HG03521 (cell line): ENCODE measurements at regions not wholly inside any gene's neighbourhood (a gene's known extent, or its start where the extent isn't known, plus 50 kb on each side); places are given as distances from the start of the nearest gene placed in this dataset.
"Not testable (repeated sequence)": the region's sequence is repeated elsewhere in the genome, so short reads cannot be mapped to it uniquely, and the experiment has no call there.

Experiments
- ATAC-seq: cut with Tn5 transposase; IDR thresholded peaks from one replicate; pipeline ENCODE4 v1.9.1; 2021; ENCODE audit warnings: mild to moderate bottlenecking, moderate library complexity; ENCODE audit not compliant: unreplicated experiment

DNA sequence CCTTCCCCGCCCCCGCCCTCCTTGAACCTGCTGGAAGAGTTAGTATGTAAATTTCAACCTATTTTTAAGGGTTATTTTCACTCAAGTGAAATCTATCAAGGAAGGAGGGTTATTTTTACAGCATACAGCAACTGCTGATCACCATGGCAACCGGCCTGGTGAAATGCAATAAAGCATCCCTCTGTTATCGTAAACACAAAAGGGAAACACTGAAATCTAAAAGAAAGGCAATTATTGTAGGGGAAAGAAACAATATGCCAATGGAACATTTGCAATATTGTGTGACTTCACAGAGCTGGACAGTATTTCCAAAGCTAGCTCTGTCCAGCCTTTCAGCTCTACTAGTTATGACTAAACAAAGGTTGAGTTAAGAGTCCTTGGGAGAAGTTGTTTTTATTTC is 588.3 kb upstream of the PBX1 start:
- ATAC-seq = no peak

GRCh38 chr1:163973586-163973985 is 585.4 kb upstream of the PBX1 start:
- no peak for ATAC-seq

DNA sequence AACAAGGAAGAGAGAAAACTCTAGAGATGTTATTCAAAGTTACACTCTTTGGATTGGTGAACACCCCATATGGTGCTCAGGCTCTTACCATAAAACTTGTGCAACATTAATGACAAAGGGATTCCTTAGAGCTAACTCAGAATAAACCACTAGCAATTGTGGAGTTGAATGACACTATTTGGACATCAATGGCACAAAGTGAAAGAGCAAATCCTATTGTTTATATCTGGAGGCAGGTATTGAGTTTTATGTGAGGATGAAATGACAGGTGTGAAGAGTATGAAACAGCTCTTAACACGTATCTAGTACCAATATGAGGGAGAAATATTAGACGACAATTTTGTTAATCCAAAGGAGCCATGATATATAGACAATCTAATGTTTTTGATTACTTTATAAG is 584.9 kb upstream of the PBX1 start:
- ATAC-seq = no peak

- no peak for ATAC-seq
Observed at GRCh38 chr1:163980394-163980793, 578.6 kb upstream of the PBX1 start.

DNA sequence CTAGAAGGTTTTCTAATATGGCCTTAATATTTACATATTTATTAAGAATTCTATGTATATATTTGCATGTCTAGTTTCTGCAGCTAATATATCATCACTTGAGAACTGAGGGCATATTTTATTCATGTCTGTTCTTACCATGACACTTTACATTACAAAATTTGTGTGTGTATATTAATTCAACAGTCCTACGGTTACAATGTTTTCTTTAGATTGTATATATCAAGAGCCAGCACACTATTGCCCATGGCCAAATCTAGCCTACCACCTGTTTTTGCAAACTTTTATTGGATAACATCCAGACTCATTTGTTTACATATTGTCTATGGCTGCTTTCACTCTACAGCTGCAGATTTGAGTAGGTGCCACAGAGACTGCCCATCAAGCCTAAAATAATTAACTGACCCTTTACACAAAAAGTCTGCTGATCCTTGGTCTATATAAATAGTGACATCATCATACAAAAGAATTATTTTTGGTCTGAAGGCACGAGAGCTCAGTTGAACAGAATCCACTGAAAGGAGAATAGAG is 577.4 kb upstream of the PBX1 start:
- ATAC-seq = no peak

DNA sequence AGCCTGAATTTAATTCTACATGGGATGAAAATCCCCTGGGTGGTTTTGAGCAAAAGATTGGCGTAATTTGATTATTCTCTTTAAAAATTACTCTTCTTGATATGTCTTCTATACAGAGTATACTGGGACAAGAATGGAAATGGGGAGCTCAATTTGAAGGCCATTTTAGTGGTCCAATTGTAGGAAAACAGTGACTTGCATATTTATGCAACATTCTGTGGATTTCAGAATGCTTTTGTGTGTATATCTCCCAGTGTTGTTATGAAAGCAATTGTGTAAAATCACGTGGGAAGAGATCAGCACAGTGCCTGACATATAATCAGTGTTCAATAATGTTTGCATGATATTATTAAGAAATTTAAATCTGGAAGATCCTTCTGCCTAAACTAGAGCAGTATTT is 575.9 kb upstream of the PBX1 start:
- no peak for ATAC-seq

GRCh38 chr1:163985700-163986099 is 573.3 kb upstream of the PBX1 start:
- ATAC-seq = no peak

- no peak for ATAC-seq
Observed at GRCh38 chr1:163999131-163999530, 559.9 kb upstream of the PBX1 start.

DNA sequence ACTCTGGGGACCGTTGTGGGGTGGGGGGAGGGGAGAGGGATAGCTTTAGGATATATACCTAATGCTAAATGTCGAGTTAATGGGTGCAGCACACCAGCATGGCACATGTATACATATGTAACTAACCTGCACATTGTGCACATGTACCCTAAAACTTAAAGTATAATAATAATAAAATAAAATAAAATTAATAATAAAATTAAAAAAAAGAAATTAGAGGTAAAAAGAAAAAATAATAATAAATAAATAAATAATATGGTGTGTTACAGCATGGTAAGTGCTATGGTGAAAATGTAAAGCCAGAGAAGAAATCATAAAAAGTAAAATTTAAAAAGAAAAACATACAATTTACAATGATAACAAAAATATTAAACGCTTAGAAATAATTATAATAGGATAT is 552.8 kb upstream of the PBX1 start:
- not testable (repeated sequence) for ATAC-seq

GRCh38 chr1:164006621-164007020 is 552.4 kb upstream of the PBX1 start:
- ATAC-seq = no peak

GRCh38 chr1:164017239-164017638 is 541.7 kb upstream of the PBX1 start:
- ATAC-seq = no peak

- no peak for ATAC-seq
Observed at GRCh38 chr1:164020391-164020790, 538.6 kb upstream of the PBX1 start.

- ATAC-seq = no peak
Observed at GRCh38 chr1:164021813-164022212, 537.2 kb upstream of the PBX1 start.

DNA sequence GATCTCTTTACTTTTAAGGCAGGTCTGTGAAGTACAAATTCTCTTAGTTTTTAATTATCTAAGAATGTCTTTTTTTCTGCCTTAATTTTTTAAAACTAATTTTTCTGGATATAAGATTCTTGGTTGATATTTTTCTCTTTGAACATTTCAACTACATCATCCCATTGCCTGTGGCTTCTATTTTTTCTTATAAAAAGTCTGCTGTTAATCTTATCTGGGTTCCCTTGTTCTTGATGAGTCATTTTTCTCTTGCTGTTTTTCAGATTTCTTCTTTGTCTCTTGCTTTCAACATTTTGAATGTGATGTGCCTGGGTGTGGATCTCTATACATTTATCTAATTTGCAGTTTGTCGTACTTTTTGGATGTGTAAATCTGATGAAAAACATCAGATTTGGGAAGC is 525.2 kb upstream of the PBX1 start:
- ATAC-seq = no peak

DNA sequence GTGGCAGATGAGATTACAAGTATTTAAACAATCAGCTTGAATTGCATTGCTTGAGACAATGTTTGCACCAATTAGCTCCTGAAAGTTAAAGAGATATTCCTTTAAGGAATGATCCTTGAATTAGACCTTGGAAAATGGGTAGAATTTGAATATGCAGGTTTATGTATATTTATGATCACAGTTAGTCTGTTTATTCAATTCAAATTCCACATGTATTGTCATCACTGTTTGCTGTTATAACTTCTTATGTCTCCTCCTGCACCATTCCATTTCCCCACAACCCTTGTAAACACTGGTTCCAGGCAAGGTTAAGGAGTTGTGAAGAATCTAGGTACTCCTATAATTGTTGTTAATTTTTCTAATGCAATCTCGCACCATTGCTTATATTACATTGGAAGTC is 518.2 kb upstream of the PBX1 start:
- no peak for ATAC-seq

DNA sequence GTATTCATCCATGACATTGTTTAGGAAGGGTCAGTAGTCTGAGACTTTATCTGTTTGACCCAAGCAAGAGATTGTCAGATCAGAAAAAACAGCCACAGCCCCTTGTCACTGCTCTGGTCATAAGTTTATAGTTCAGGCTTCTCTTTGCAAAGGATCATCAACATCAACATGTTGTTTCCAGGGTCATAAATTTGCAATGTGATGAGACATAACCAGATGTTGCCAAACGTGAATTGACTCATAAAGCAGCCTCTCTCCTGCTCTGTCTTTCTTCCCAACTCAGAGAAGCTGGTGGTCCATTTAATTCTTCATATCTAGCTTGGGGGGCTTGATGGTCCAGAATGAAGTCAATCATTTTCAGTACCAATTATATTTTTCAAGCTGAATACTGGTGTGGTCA is 507.2 kb upstream of the PBX1 start:
- no peak for ATAC-seq

DNA sequence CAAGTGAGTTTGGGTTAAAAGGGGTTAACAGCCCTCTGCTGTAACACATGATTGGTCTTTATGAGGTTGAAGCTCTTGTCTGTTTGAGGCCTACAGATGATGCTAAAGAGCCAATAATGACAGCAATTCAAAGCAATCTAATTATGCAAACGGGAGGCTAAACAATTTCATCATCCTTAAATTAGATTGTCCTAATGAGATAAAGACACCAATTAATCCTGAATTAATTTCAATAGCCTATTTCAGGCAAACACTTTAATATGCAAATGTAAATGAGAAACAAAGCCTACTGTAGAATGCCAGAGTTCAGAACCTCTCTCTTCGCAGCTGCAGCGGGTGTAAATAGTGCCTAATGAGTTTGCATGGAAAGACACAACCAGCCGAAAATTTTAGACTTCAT is 504.7 kb upstream of the PBX1 start:
- no peak for ATAC-seq

- no peak for ATAC-seq
Observed at GRCh38 chr1:164058198-164058597, 500.8 kb upstream of the PBX1 start.

GRCh38 chr1:164061528-164061927 is 497.5 kb upstream of the PBX1 start:
- no peak for ATAC-seq

- ATAC-seq = no peak
Observed at GRCh38 chr1:164064501-164064900, 494.5 kb upstream of the PBX1 start.

- no peak for ATAC-seq
Observed at GRCh38 chr1:164071288-164071687, 487.7 kb upstream of the PBX1 start.

DNA sequence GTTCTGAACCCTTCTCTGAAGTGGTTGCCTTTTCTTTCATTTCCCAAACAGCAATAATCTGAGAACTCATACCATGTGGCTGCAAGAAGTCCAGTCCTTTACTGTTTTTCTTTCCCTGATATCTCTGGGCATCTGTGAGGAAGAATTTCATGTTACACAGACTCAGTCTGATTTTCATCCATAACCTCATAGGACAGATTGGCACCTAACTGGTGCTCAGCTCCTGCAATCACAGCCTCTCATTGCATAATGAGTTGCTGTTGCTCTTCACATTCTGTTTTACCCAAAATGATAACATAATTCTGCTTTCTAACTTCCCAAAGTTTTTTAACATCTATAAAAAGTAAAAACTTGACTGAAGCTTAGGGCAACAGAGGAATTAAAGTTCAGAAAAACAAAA is 472.2 kb upstream of the PBX1 start:
- ATAC-seq = no peak

DNA sequence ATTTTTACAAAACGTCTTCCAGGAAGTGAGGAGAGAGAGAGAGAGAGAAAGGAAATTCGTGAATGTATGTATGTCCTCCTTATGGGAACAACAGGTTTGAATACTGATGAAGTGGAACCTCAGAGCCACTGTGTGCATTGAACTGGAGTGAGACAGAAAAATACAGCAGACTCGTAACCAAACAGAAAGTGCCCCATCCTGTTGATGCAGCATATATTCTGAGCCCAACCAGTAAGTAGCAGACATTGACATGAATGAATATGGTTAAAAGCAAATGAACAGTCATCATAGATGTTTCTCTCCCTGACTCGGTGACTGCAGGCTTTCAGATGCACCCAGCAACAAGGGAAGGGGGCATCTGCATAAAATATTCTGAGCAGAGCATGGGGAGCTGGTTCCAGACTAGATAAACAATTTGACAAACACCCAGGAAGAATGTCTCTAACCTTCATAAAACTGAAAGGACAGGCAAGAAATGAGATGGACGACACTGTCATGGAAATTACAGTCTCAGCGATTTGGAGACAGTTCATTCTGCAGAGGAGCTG is 471.0 kb upstream of the PBX1 start:
- no peak for ATAC-seq
